HEK293T (cell line): ENCODE measurements at regions not wholly inside any gene's neighbourhood (a gene's known extent, or its start where the extent isn't known, plus 50 kb on each side); places are given as distances from the start of the nearest gene placed in this dataset.

Experiments used
- ARNT ChIP-seq: fragments of 450-650 bp; IDR thresholded peaks from 2 replicates; pipeline ENCODE4 v1.6.1; 2017; ENCODE audit warnings: mild to moderate bottlenecking
- BHLHE40 ChIP-seq: fragments of 450-650 bp; IDR thresholded peaks from 2 replicates; pipeline ENCODE4 v1.6.1; 2016; ENCODE audit warnings: mild to moderate bottlenecking, moderate library complexity, borderline replicate concordance
- L3MBTL2 ChIP-seq: fragments of 450-650 bp; conservative IDR thresholded peaks from 2 replicates; pipeline ENCODE4 v1.6.1; 2016; ENCODE audit warnings: mild to moderate bottlenecking
- SP1 ChIP-seq: fragments of 450-650 bp; IDR thresholded peaks from 2 replicates; pipeline ENCODE4 v1.6.1; 2017
- TARDBP ChIP-seq: fragments of 450-650 bp; IDR thresholded peaks from 2 replicates; pipeline ENCODE4 v1.6.1; 2016
- ZNF384 ChIP-seq: fragments of 450-650 bp; IDR thresholded peaks from 2 replicates; pipeline ENCODE4 v1.6.1; 2016
- TF ChIP-seq, protein P1 (sequence below): fragments of 450-650 bp; IDR thresholded peaks from 2 replicates; pipeline ENCODE4 v1.6.1; 2016

DNA sequence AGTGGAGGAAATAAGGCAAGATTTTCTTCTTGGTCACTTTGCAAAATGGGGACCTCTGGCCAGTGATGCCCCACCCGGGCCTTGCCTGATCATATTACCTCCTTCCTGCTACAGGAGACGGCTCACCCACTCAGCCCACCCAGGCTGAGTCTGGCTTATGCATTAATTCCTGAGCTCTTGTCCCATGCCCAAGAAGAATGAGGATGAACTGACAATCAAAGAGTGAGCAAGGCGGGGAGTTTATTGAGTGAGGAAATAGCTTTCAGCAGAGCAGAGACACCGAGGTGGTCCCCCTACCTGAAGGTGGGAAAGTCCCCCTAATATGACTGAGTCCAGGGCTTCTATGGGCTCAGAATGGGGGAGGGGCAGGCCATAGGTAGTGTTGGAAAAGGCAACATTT, 107.5 kb downstream of the EOMES start:
- TF ChIP-seq BHLHE40 = no peak
- no peak for TF ChIP-seq ARNT
- no peak for TF ChIP-seq SP1
- no peak for TF ChIP-seq ZNF384
- TF ChIP-seq, protein P1, sequence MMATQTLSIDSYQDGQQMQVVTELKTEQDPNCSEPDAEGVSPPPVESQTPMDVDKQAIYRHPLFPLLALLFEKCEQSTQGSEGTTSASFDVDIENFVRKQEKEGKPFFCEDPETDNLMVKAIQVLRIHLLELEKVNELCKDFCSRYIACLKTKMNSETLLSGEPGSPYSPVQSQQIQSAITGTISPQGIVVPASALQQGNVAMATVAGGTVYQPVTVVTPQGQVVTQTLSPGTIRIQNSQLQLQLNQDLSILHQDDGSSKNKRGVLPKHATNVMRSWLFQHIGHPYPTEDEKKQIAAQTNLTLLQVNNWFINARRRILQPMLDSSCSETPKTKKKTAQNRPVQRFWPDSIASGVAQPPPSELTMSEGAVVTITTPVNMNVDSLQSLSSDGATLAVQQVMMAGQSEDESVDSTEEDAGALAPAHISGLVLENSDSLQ = no peak
- no peak for TF ChIP-seq TARDBP
- TF ChIP-seq L3MBTL2 = no peak
